ENCODE measurements at regions not wholly inside any gene's neighbourhood (a gene's known extent, or its start where the extent isn't known, plus 50 kb on each side); places are given as distances from the start of the nearest gene placed in this dataset.

GRCh38 chr13:67735651-67736050 lies 505.5 kb upstream of the PCDH9 start:
- Histone ChIP-seq H3K9me1 (ENCODE audit: control insufficient read depth, insufficient read depth, low read length) (no peaks in the 10 kb centered on the region), H3K9me3 (replicated peaks; ENCODE audit: control insufficient read depth, insufficient read depth, low read depth, low read length) (no peaks in the 10 kb centered on the region), H3K4me2 (ENCODE audit: insufficient read depth, low read length) (no peak overlapping the region), H3K27ac (ENCODE audit: extremely low read depth, low read depth, low read length) (no peak overlapping the region), H3K36me3 (ENCODE audit: control insufficient read depth, insufficient read depth, low read length) (no peaks in the 10 kb centered on the region), H3K4me3 (no peak overlapping the region), H3K9ac (ENCODE audit: insufficient read depth in 1 of 2, low read depth in 2 of 2, low read length in 2 of 2) (no peak overlapping the region), H4K20me1 (replicated peaks; ENCODE audit: control insufficient read depth, insufficient read depth, low read length) (no peaks in the 10 kb centered on the region), H2AFZ (ENCODE audit: low read depth, low read length) (no peak overlapping the region), H3K4me1 (replicated peaks in 1 of 2; ENCODE audit: control insufficient read depth in 2 of 2, insufficient read depth in 2 of 2, low read length in 2 of 2) (no peaks in the 10 kb centered on the region), H3K27me3 (ENCODE audit: control insufficient read depth in 2 of 2, insufficient read depth in 2 of 2, low read length in 2 of 2) (no peaks in the 10 kb centered on the region), H3K79me2 (ENCODE audit: control insufficient read depth, insufficient read depth, low read length) (no peaks in the 10 kb centered on the region)
- in situ Hi-C loops (cut with MboI) = no loop called here
- intact Hi-C loops (cut with micrococcal nuclease) = no loop called here
- WGBS (ENCODE audit: insufficient coverage, low coverage, missing lambda C conversion rate) = 18% methylated on average over 1 of the region's 1 CpG
- TF ChIP-seq KLF16 (IDR thresholded peaks at IDR 0.05) = no peak
- TF ChIP-seq TCF7L2 (IDR thresholded peaks at IDR 0.05; ENCODE audit: low read depth, low read length) = no peak
- TF ChIP-seq SMARCA4 (IDR thresholded peaks at IDR 0.05) = no peak
- DNase-seq (ENCODE audit: extremely low read depth in 1 of 4, low spot score in 3 of 4) (no peak), FAIRE-seq (no peak), ATAC-seq (no peak)
- BruUV-seq (replicated peaks) = no TSS peak
- ChIA-PET CTCF (ENCODE audit: low intra/inter-chr PET ratio) (no interaction called here), POLR2A (no interaction called here)

GRCh38 chr13:67726979-67727378 lies 496.8 kb upstream of the PCDH9 start:
- 0% methylated on average over 3 of the region's 3 CpGs for WGBS (ENCODE audit: insufficient coverage, low coverage, missing lambda C conversion rate)
- Histone ChIP-seq H3K27me3 (ENCODE audit: control insufficient read depth in 2 of 2, insufficient read depth in 2 of 2, low read length in 2 of 2) (no peaks in the 10 kb centered on the region), H3K4me1 (replicated peaks in 1 of 2; ENCODE audit: control insufficient read depth in 2 of 2, insufficient read depth in 2 of 2, low read length in 2 of 2) (no peaks in the 10 kb centered on the region), H4K20me1 (replicated peaks; ENCODE audit: control insufficient read depth, insufficient read depth, low read length) (no peaks in the 10 kb centered on the region), H3K79me2 (ENCODE audit: control insufficient read depth, insufficient read depth, low read length) (no peaks in the 10 kb centered on the region), H3K4me3 (no peak overlapping the region), H3K9ac (ENCODE audit: insufficient read depth in 1 of 2, low read depth in 2 of 2, low read length in 2 of 2) (no peak overlapping the region), H3K9me3 (replicated peaks; ENCODE audit: control insufficient read depth, insufficient read depth, low read depth, low read length) (no peaks in the 10 kb centered on the region), H2AFZ (ENCODE audit: low read depth, low read length) (no peak overlapping the region), H3K36me3 (ENCODE audit: control insufficient read depth, insufficient read depth, low read length) (no peaks in the 10 kb centered on the region), H3K27ac (ENCODE audit: extremely low read depth, low read depth, low read length) (no peak overlapping the region), H3K4me2 (ENCODE audit: insufficient read depth, low read length) (no peak overlapping the region), H3K9me1 (ENCODE audit: control insufficient read depth, insufficient read depth, low read length) (no peaks in the 10 kb centered on the region)
- in situ Hi-C loops (cut with MboI) = no loop called here
- no peak for DNase-seq (ENCODE audit: extremely low read depth in 1 of 4, low spot score in 3 of 4)
- no peak for ATAC-seq
- BruUV-seq (replicated peaks) = no TSS peak
- CTCF ChIA-PET (ENCODE audit: low intra/inter-chr PET ratio) = no interaction called here
- TF ChIP-seq RBM22 (IDR thresholded peaks at IDR 0.05; ENCODE audit: low read depth, low read length, poor library complexity, severe bottlenecking) (no peak), KLF13 (tag; IDR thresholded peaks at IDR 0.05; ENCODE audit: borderline replicate concordance, low read depth) (no peak), CHCHD3 (CRISPR knock-in tag; IDR thresholded peaks at IDR 0.05) (no peak), GABPB2 (CRISPR knock-in tag; conservative IDR thresholded peaks at IDR 0.05) (no peak), ZC3H4 (CRISPR knock-in tag; IDR thresholded peaks at IDR 0.05; ENCODE audit: borderline replicate concordance) (no peak), NCOA6 (IDR thresholded peaks at IDR 0.05) (no peak), TRIM24 (IDR thresholded peaks at IDR 0.05) (no peak), TARDBP (IDR thresholded peaks at IDR 0.05) (no peak), HDAC8 (tag; IDR thresholded peaks at IDR 0.05) (no peak), RB1 (IDR thresholded peaks at IDR 0.05; ENCODE audit: low read depth) (no peak), GTF2B (IDR thresholded peaks at IDR 0.05; ENCODE audit: extremely low read depth, insufficient read length) (no peak)
- POLR2A ChIA-PET = no interaction called here
- no peak for FAIRE-seq
- intact Hi-C loops (cut with micrococcal nuclease) = no loop called here

Measured in K562 (cell line).